H9 (cell line): ENCODE measurements at regions not wholly inside any gene's neighbourhood (a gene's known extent, or its start where the extent isn't known, plus 50 kb on each side); places are given as distances from the start of the nearest gene placed in this dataset.

ENCODE experiments used
- DNase-seq: peaks from one replicate; pipeline ENCODE4 v3.0.0-alpha.2; 2017
- H2AFZ ChIP-seq: one replicate; pipeline ENCODE4 v1.6.1; 2013; ENCODE audit warnings: mild to moderate bottlenecking, low read length, control low read depth, moderate library complexity
- H2AK5ac ChIP-seq: 2 replicates; pipeline ENCODE4 v1.6.1; 2013; ENCODE audit warnings: low read length, control low read depth, mixed read lengths; ENCODE audit not compliant: insufficient read length
- H2BK120ac ChIP-seq: one replicate; pipeline ENCODE4 v1.6.1; 2013; ENCODE audit warnings: low read depth, mild to moderate bottlenecking, low read length, control low read depth, inconsistent platforms; ENCODE audit not compliant: poor library complexity, severe bottlenecking
- H2BK12ac ChIP-seq: 2 replicates; pipeline ENCODE4 v1.6.1; 2013; ENCODE audit warnings: low read length, control low read depth, mixed read lengths, low read depth; ENCODE audit not compliant: insufficient read length
- H2BK15ac ChIP-seq: 2 replicates; pipeline ENCODE4 v1.6.1; 2013; ENCODE audit warnings: low read depth, low read length, control low read depth
- H2BK20ac ChIP-seq: one replicate; pipeline ENCODE4 v1.6.1; 2013; ENCODE audit warnings: low read depth, mild to moderate bottlenecking, low read length, control low read depth, inconsistent platforms; ENCODE audit not compliant: poor library complexity, severe bottlenecking
- H2BK5ac ChIP-seq: 2 replicates; pipeline ENCODE4 v1.6.1; 2013; ENCODE audit warnings: low read length, control low read depth, mixed read lengths; ENCODE audit not compliant: insufficient read length
- H3K14ac ChIP-seq: 2 replicates; pipeline ENCODE4 v1.6.1; 2013; ENCODE audit warnings: low read length, control low read depth; ENCODE audit not compliant: insufficient read depth
- H3K18ac ChIP-seq: 2 replicates; pipeline ENCODE4 v1.6.1; 2013; ENCODE audit warnings: low read depth, mild to moderate bottlenecking, mixed read lengths, low read length, control low read depth; ENCODE audit not compliant: insufficient read length
- H3K23ac ChIP-seq: 2 replicates; pipeline ENCODE4 v1.6.1; 2013; ENCODE audit warnings: low read length, control low read depth, mixed read lengths, low read depth; ENCODE audit not compliant: insufficient read length
- H3K23me2 ChIP-seq: 2 replicates; pipeline ENCODE4 v1.6.1; 2013; ENCODE audit warnings: low read depth, mild to moderate bottlenecking, mixed read lengths, low read length, control low read depth; ENCODE audit not compliant: insufficient read length, poor library complexity, severe bottlenecking
- H3K27ac ChIP-seq: 2 replicates; pipeline ENCODE4 v1.5.1; 2013; ENCODE audit warnings: low read length, control low read depth, mixed read lengths, low read depth; ENCODE audit not compliant: insufficient read length
- H3K27me3 ChIP-seq: 2 replicates; pipeline ENCODE4 v1.6.1; 2013; ENCODE audit warnings: low read length, control low read depth, inconsistent platforms; ENCODE audit not compliant: insufficient read depth
- H3K4ac ChIP-seq: 2 replicates; pipeline ENCODE4 v1.6.1; 2013; ENCODE audit warnings: low read depth, mild to moderate bottlenecking, control low read depth, inconsistent platforms, low read length, moderate library complexity
- H3K4me1 ChIP-seq: 2 replicates; pipeline ENCODE4 v1.6.1; 2013; ENCODE audit warnings: low read length, control low read depth, inconsistent platforms; ENCODE audit not compliant: insufficient read depth
- H3K4me2 ChIP-seq: 2 replicates; pipeline ENCODE4 v1.6.1; 2013; ENCODE audit warnings: low read length, control low read depth, mixed read lengths; ENCODE audit not compliant: insufficient read length, insufficient read depth
- H3K56ac ChIP-seq: 2 replicates; pipeline ENCODE4 v1.6.1; 2013; ENCODE audit warnings: low read depth, mild to moderate bottlenecking, mixed read lengths, low read length, control low read depth; ENCODE audit not compliant: insufficient read length
- H3K79me1 ChIP-seq: 2 replicates; pipeline ENCODE4 v1.6.1; 2013; ENCODE audit warnings: low read depth, mild to moderate bottlenecking, moderate library complexity, low read length, control low read depth, inconsistent platforms; ENCODE audit not compliant: insufficient read depth, poor library complexity, severe bottlenecking
- H3K79me2 ChIP-seq: 2 replicates; pipeline ENCODE4 v1.6.1; 2013; ENCODE audit warnings: low read length, control low read depth, inconsistent platforms; ENCODE audit not compliant: insufficient read depth
- H3K9ac ChIP-seq: 2 replicates; pipeline ENCODE4 v1.6.1; 2013; ENCODE audit warnings: low read length, control low read depth, mixed read lengths; ENCODE audit not compliant: insufficient read length; ENCODE audit errors: extremely low read depth
- H3K9me3 ChIP-seq: one replicate; pipeline ENCODE4 v1.6.1; 2013; ENCODE audit warnings: low read depth, low read length, inconsistent platforms; ENCODE audit not compliant: control insufficient read depth
- H3T11ph ChIP-seq: one replicate; pipeline ENCODE4 v1.6.1; 2013; ENCODE audit warnings: mild to moderate bottlenecking, low read length, control low read depth, inconsistent platforms
- H4K20me1 ChIP-seq: one replicate; pipeline ENCODE4 v1.6.1; 2013; ENCODE audit not compliant: control insufficient read depth, insufficient read length, insufficient read depth
- H4K5ac ChIP-seq: 2 replicates; pipeline ENCODE4 v1.6.1; 2013; ENCODE audit warnings: low read depth, mild to moderate bottlenecking, mixed read lengths, low read length, control low read depth; ENCODE audit not compliant: insufficient read length
- H4K8ac ChIP-seq: replicated peaks from 2 replicates; pipeline ENCODE4 v1.6.1; 2013; ENCODE audit warnings: low read length, control low read depth, mixed read lengths, low read depth; ENCODE audit not compliant: insufficient read length
- H4K91ac ChIP-seq: 2 replicates; pipeline ENCODE4 v1.6.1; 2013; ENCODE audit warnings: low read depth, mild to moderate bottlenecking, moderate library complexity, mixed read lengths, low read length, control low read depth; ENCODE audit not compliant: insufficient read length
- H3K27ac Mint-ChIP-seq, 3 experiments: 2 replicates in 2 of 3; 3 replicates in 1 of 3; pipeline ENCODE4 v1.8.0; 2020 to 2021; ENCODE audit warnings: mixed read lengths in 3 of 3, mild to moderate bottlenecking in 1 of 3, moderate library complexity in 1 of 3
- H3K27me3 Mint-ChIP-seq: 2 replicates; pipeline ENCODE4 v1.8.0; 2021; ENCODE audit warnings: low read depth, mild to moderate bottlenecking, moderate library complexity, mixed read lengths
- H3K36me3 Mint-ChIP-seq, 3 experiments: 2 replicates in 2 of 3; 3 replicates in 1 of 3; pipeline ENCODE4 v1.8.0; 2020 to 2021; ENCODE audit warnings: low read depth in 3 of 3, mixed read lengths in 3 of 3; ENCODE audit not compliant: insufficient read depth in 1 of 3
- H3K4me1 Mint-ChIP-seq, 2 experiments: 2 replicates each; pipeline ENCODE4 v1.8.0; 2020; ENCODE audit warnings: mixed read lengths in 2 of 2
- H3K4me3 Mint-ChIP-seq, 2 experiments: 2 replicates in 1 of 2; 3 replicates in 1 of 2; pipeline ENCODE4 v1.8.0; 2020 to 2021; ENCODE audit warnings: mild to moderate bottlenecking in 2 of 2, mixed read lengths in 2 of 2, moderate library complexity in 1 of 2
- H3K9me3 Mint-ChIP-seq, 2 experiments: 2 replicates in 1 of 2; 3 replicates in 1 of 2; pipeline ENCODE4 v1.8.0; 2020; ENCODE audit warnings: mild to moderate bottlenecking in 2 of 2, mixed read lengths in 2 of 2, moderate library complexity in 1 of 2
- TF ChIP-seq, protein P1 (sequence below): fragments of 200-600 bp; sonication (generic); conservative IDR thresholded peaks from 3 replicates; pipeline ENCODE4 v1.8.0; 2021; ENCODE audit warnings: antibody characterized with exemption, mild to moderate bottlenecking

DNA sequence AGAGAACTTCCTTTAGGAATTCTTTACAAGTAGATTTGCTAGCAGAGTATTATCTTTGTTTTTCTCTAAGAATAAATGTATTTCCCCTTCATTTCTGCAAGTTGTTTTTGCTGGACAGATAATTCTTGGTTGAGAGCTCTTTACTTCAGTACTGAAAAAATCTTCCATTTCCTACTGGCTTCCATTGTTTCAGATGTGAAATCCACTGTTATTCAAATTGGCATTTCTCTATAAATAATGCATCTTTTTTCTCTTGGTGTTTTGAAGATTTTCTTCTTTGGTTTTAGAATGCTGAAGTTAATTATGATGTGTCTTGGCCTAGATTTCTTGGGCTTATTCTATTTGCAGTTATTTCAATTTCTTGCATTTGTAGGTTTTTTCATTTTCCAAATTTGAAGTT, 270.0 kb upstream of the GYPC start:
- H3K4me1 Mint-ChIP-seq: no peaks in the 10 kb centered on the region
- no peak overlapping the region for H2BK5ac ChIP-seq
- no peak overlapping the region for H3K27ac ChIP-seq
- no peaks in the 10 kb centered on the region; the same call in 1 of the 2 replicates for H3K79me2 ChIP-seq
- TF ChIP-seq, protein P1, sequence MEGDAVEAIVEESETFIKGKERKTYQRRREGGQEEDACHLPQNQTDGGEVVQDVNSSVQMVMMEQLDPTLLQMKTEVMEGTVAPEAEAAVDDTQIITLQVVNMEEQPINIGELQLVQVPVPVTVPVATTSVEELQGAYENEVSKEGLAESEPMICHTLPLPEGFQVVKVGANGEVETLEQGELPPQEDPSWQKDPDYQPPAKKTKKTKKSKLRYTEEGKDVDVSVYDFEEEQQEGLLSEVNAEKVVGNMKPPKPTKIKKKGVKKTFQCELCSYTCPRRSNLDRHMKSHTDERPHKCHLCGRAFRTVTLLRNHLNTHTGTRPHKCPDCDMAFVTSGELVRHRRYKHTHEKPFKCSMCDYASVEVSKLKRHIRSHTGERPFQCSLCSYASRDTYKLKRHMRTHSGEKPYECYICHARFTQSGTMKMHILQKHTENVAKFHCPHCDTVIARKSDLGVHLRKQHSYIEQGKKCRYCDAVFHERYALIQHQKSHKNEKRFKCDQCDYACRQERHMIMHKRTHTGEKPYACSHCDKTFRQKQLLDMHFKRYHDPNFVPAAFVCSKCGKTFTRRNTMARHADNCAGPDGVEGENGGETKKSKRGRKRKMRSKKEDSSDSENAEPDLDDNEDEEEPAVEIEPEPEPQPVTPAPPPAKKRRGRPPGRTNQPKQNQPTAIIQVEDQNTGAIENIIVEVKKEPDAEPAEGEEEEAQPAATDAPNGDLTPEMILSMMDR: no peak
- peaks cover 23 to 30% of the 10 kb centered on the region in 2 experiments for H3K9me3 Mint-ChIP-seq
- H4K8ac ChIP-seq: no peak overlapping the region
- H3K9ac ChIP-seq: no peak overlapping the region
- H2BK12ac ChIP-seq: no peak overlapping the region
- H3T11ph ChIP-seq: no peak overlapping the region
- no peaks in the 10 kb centered on the region for H3K9me3 ChIP-seq
- no peaks in the 10 kb centered on the region for H3K27me3 Mint-ChIP-seq
- H3K36me3 Mint-ChIP-seq: peaks cover 5 to 21% (median 17%) of the 10 kb centered on the region in 3 experiments; a peak in 6 of 7 replicates
- H3K56ac ChIP-seq: no peak overlapping the region
- no peak overlapping the region for H4K5ac ChIP-seq
- no peak overlapping the region for H3K14ac ChIP-seq
- H2BK15ac ChIP-seq: no peak overlapping the region
- H3K27ac Mint-ChIP-seq: no peak overlapping the region
- no peak overlapping the region for H3K4me3 Mint-ChIP-seq
- H2BK120ac ChIP-seq: no peak overlapping the region
- no peak overlapping the region for H2BK20ac ChIP-seq
- no peaks in the 10 kb centered on the region for H3K4me1 ChIP-seq
- DNase-seq: no peak
- H4K91ac ChIP-seq: no peak overlapping the region
- no peak overlapping the region for H3K4ac ChIP-seq
- no peak overlapping the region for H2AK5ac ChIP-seq
- no peak overlapping the region for H2AFZ ChIP-seq
- no peaks in the 10 kb centered on the region for H3K23me2 ChIP-seq
- H3K4me2 ChIP-seq: no peak overlapping the region
- H3K79me1 ChIP-seq: no peaks in the 10 kb centered on the region
- no peaks in the 10 kb centered on the region for H3K27me3 ChIP-seq
- no peak overlapping the region for H3K23ac ChIP-seq
- no peaks in the 10 kb centered on the region for H4K20me1 ChIP-seq
- H3K18ac ChIP-seq: no peak overlapping the region
